Activated CD8-positive, alpha-beta memory T cell treated with anti-CD3 and anti-CD28 coated beads, Interleukin-2, amount 10 ng/mL, durations not matched to agents 7 days and 5 days (primary cell): ENCODE measurements at regions not wholly inside any gene's neighbourhood (a gene's known extent, or its start where the extent isn't known, plus 50 kb on each side); places are given as distances from the start of the nearest gene placed in this dataset.

Source experiments
- ATAC-seq: fragments of 150-1000 bp; cut with Tn5 transposase; one replicate; pipeline ENCODE4 v1.10.0; 2021; ENCODE audit warnings: moderate library complexity
- CTCF ChIA-PET: fragments of 350-600 bp; sonication (Branson Sonifier 250); formaldehyde crosslinking; loops from one replicate; lab custom pipeline; 2021; ENCODE audit warnings: antibody characterized with exemption; lab: Charles Lee
- DNase-seq: peaks from one replicate; pipeline ENCODE4 v3.0.0-alpha.2; 2020
- H3K27ac Mint-ChIP-seq: one replicate; pipeline ENCODE4 v1.8.0; 2021; ENCODE audit warnings: mild to moderate bottlenecking, mixed read lengths
- H3K27me3 Mint-ChIP-seq: one replicate; pipeline ENCODE4 v1.8.0; 2021; ENCODE audit warnings: mixed read lengths
- H3K36me3 Mint-ChIP-seq: one replicate; pipeline ENCODE4 v1.8.0; 2021; ENCODE audit warnings: mild to moderate bottlenecking, mixed read lengths
- H3K4me1 Mint-ChIP-seq: one replicate; pipeline ENCODE4 v1.8.0; 2021; ENCODE audit warnings: mixed read lengths
- H3K4me3 Mint-ChIP-seq: one replicate; pipeline ENCODE4 v1.8.0; 2021; ENCODE audit warnings: mild to moderate bottlenecking, moderate library complexity, mixed read lengths
- H3K9me3 Mint-ChIP-seq: one replicate; pipeline ENCODE4 v1.8.0; 2022; ENCODE audit warnings: low read depth, mixed read lengths

DNA sequence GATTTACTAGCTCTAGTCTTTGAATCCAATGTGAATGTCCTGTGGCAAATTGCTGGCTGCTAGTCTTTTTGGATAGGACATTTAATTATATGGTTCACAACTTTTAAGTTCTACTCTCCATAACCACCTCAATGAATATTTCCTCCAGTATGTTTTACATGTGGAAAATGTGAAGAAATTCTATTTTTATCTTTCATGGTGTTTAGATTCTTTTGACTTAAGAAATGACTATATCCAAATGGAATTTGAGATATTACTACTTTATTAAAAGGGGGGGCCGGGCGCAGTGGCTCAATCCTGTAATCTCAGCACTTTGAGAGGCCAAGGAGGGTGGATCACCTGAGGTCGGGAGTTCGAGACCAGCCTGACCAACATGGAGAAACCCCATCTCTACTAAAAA lies 202.0 kb downstream of the ARL4A start:
- no peak overlapping the region for H3K4me3 Mint-ChIP-seq
- H3K27ac Mint-ChIP-seq = no peak overlapping the region
- CTCF ChIA-PET = no interaction called here
- H3K9me3 Mint-ChIP-seq = no peaks in the 10 kb centered on the region
- ATAC-seq (no peak), DNase-seq (no peak)
- no peaks in the 10 kb centered on the region for H3K36me3 Mint-ChIP-seq
- peaks cover 4% of the 10 kb centered on the region for H3K27me3 Mint-ChIP-seq
- peaks cover 6% of the 10 kb centered on the region for H3K4me1 Mint-ChIP-seq

DNA sequence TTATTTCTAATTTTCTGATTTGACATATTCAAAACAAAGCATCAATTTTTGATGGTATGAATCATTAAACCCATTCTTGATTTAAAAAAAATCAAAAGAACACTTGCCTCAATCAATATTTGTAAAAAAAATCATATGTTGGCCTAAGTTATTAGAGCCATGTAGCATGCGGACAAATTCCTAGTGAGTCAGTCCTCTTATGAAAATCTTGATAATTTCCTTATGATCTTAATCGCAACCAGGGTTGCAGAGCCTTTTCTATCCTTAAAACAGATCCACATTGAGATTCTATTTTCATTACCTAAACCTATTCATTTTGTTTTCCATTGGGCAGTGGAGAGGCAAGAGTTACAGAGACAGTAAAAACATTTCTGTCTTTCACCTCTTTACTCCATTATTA lies 203.2 kb downstream of the ARL4A start:
- no peak for DNase-seq
- ATAC-seq = no peak
- Mint-ChIP-seq H3K27ac (no peak overlapping the region), H3K27me3 (no peaks in the 10 kb centered on the region), H3K36me3 (no peaks in the 10 kb centered on the region), H3K4me3 (no peak overlapping the region), H3K9me3 (no peaks in the 10 kb centered on the region), H3K4me1 (peaks cover 2% of the 10 kb centered on the region)
- CTCF ChIA-PET = no interaction called here

- Mint-ChIP-seq H3K27me3 (no peaks in the 10 kb centered on the region), H3K4me1 (peaks cover 2% of the 10 kb centered on the region), H3K4me3 (no peak overlapping the region), H3K27ac (no peak overlapping the region), H3K36me3 (no peaks in the 10 kb centered on the region), H3K9me3 (no peaks in the 10 kb centered on the region)
- CTCF ChIA-PET = no interaction called here
- DNase-seq (no peak), ATAC-seq (no peak)
Observed at GRCh38 chr7:12893292-12893691, 205.9 kb downstream of the ARL4A start.

GRCh38 chr7:12895296-12895695 lies 207.9 kb downstream of the ARL4A start:
- no peak for DNase-seq
- no peak for ATAC-seq
- CTCF ChIA-PET = no interaction called here
- no peak overlapping the region for H3K27ac Mint-ChIP-seq
- no peaks in the 10 kb centered on the region for H3K4me1 Mint-ChIP-seq
- H3K4me3 Mint-ChIP-seq = no peak overlapping the region
- H3K36me3 Mint-ChIP-seq = no peaks in the 10 kb centered on the region
- no peaks in the 10 kb centered on the region for H3K27me3 Mint-ChIP-seq
- no peaks in the 10 kb centered on the region for H3K9me3 Mint-ChIP-seq

DNA sequence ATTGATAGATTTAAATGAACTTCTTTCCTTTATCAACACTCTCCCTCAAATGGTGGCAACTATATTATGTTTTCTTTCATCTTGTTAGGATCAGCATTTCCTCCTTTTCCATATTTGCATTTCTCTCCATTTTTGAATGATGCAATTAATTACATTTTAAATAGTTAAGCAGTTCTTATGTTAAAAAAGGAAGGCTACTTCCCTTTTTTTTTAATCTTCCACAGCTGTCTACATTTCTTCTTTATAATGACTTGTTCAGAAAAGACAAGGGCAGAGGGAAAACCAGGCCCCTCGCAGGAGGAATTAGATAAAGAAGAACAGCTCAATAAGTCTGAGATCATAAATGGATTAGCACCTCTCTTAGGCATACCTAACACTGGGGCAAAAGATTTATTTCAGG lies 208.9 kb downstream of the ARL4A start:
- Mint-ChIP-seq H3K4me1 (no peaks in the 10 kb centered on the region), H3K27ac (no peak overlapping the region), H3K9me3 (no peaks in the 10 kb centered on the region), H3K27me3 (no peaks in the 10 kb centered on the region), H3K4me3 (no peak overlapping the region), H3K36me3 (no peaks in the 10 kb centered on the region)
- no peak for DNase-seq
- CTCF ChIA-PET = no interaction called here
- no peak for ATAC-seq

GRCh38 chr7:12898004-12898403 lies 210.6 kb downstream of the ARL4A start:
- Mint-ChIP-seq H3K4me1 (no peaks in the 10 kb centered on the region), H3K27ac (no peak overlapping the region), H3K27me3 (no peaks in the 10 kb centered on the region), H3K9me3 (no peaks in the 10 kb centered on the region), H3K4me3 (no peak overlapping the region), H3K36me3 (no peaks in the 10 kb centered on the region)
- DNase-seq = no peak
- ATAC-seq = no peak
- CTCF ChIA-PET = no interaction called here

- Mint-ChIP-seq H3K27me3 (no peaks in the 10 kb centered on the region), H3K4me3 (no peak overlapping the region), H3K4me1 (no peaks in the 10 kb centered on the region), H3K27ac (no peak overlapping the region), H3K9me3 (no peaks in the 10 kb centered on the region), H3K36me3 (no peaks in the 10 kb centered on the region)
- no peak for ATAC-seq
- CTCF ChIA-PET = no interaction called here
- DNase-seq = no peak
Observed at GRCh38 chr7:12898620-12899019, 211.2 kb downstream of the ARL4A start.

GRCh38 chr7:12905671-12906070 lies 218.2 kb downstream of the ARL4A start:
- H3K27ac Mint-ChIP-seq = no peak overlapping the region
- H3K4me3 Mint-ChIP-seq = no peak overlapping the region
- CTCF ChIA-PET = no interaction called here
- no peak for ATAC-seq
- H3K27me3 Mint-ChIP-seq = no peaks in the 10 kb centered on the region
- no peak for DNase-seq
- H3K4me1 Mint-ChIP-seq = peaks cover 6% of the 10 kb centered on the region
- no peaks in the 10 kb centered on the region for H3K36me3 Mint-ChIP-seq
- H3K9me3 Mint-ChIP-seq = no peaks in the 10 kb centered on the region

DNA sequence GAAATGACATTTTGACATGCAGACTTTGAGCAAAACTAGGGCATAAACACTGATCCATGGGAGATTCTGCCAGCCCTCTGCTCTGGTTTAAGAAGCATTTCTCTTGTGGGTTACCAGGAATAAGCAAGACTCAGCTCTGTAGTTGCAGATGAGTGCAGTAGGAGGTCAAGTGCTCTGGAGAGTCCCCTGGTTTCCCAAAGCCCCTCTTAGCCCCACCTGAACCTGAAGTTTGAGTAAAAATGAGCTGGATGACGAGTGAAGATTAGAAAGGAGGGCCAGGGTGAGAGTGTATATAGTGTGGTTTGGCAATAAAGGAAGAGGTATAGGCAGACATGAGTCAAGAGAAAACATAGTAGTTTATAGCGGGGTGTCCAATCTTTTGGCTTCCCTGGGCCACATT lies 220.3 kb downstream of the ARL4A start:
- Mint-ChIP-seq H3K27ac (no peak overlapping the region), H3K9me3 (no peaks in the 10 kb centered on the region), H3K4me1 (peaks cover 6% of the 10 kb centered on the region), H3K27me3 (no peaks in the 10 kb centered on the region), H3K4me3 (no peak overlapping the region), H3K36me3 (no peaks in the 10 kb centered on the region)
- ATAC-seq (peak; percentile 16), DNase-seq (no peak)
- CTCF ChIA-PET = no interaction called here

- no peak overlapping the region for H3K27ac Mint-ChIP-seq
- no peak overlapping the region for H3K4me3 Mint-ChIP-seq
- DNase-seq (no peak), ATAC-seq (no peak)
- H3K27me3 Mint-ChIP-seq = no peaks in the 10 kb centered on the region
- no peaks in the 10 kb centered on the region for H3K9me3 Mint-ChIP-seq
- CTCF ChIA-PET = no interaction called here
- H3K4me1 Mint-ChIP-seq = peaks cover 6% of the 10 kb centered on the region
- no peaks in the 10 kb centered on the region for H3K36me3 Mint-ChIP-seq
Observed at GRCh38 chr7:12909483-12909882, 222.1 kb downstream of the ARL4A start.

GRCh38 chr7:12911053-12911452 lies 223.6 kb downstream of the ARL4A start:
- CTCF ChIA-PET = no interaction called here
- no peak overlapping the region for H3K27ac Mint-ChIP-seq
- peaks cover 6% of the 10 kb centered on the region for H3K4me1 Mint-ChIP-seq
- no peaks in the 10 kb centered on the region for H3K9me3 Mint-ChIP-seq
- no peak for DNase-seq
- H3K4me3 Mint-ChIP-seq = no peak overlapping the region
- no peak for ATAC-seq
- H3K27me3 Mint-ChIP-seq = no peaks in the 10 kb centered on the region
- no peaks in the 10 kb centered on the region for H3K36me3 Mint-ChIP-seq

GRCh38 chr7:12913002-12913401 lies 225.6 kb downstream of the ARL4A start:
- no peak overlapping the region for H3K4me3 Mint-ChIP-seq
- H3K36me3 Mint-ChIP-seq = no peaks in the 10 kb centered on the region
- no peak for DNase-seq
- ATAC-seq = no peak
- H3K27ac Mint-ChIP-seq = no peak overlapping the region
- no peaks in the 10 kb centered on the region for H3K4me1 Mint-ChIP-seq
- CTCF ChIA-PET = no interaction called here
- no peaks in the 10 kb centered on the region for H3K27me3 Mint-ChIP-seq
- no peaks in the 10 kb centered on the region for H3K9me3 Mint-ChIP-seq

GRCh38 chr7:12917801-12918200 lies 230.4 kb downstream of the ARL4A start:
- ATAC-seq = no peak
- H3K4me3 Mint-ChIP-seq = no peak overlapping the region
- CTCF ChIA-PET = no interaction called here
- no peaks in the 10 kb centered on the region for H3K27me3 Mint-ChIP-seq
- no peak overlapping the region for H3K27ac Mint-ChIP-seq
- no peaks in the 10 kb centered on the region for H3K4me1 Mint-ChIP-seq
- no peaks in the 10 kb centered on the region for H3K9me3 Mint-ChIP-seq
- DNase-seq = no peak
- no peaks in the 10 kb centered on the region for H3K36me3 Mint-ChIP-seq

- DNase-seq (no peak), ATAC-seq (no peak)
- no peaks in the 10 kb centered on the region for H3K4me1 Mint-ChIP-seq
- H3K4me3 Mint-ChIP-seq = no peak overlapping the region
- no peaks in the 10 kb centered on the region for H3K36me3 Mint-ChIP-seq
- H3K27me3 Mint-ChIP-seq = peaks cover 2% of the 10 kb centered on the region
- no peaks in the 10 kb centered on the region for H3K9me3 Mint-ChIP-seq
- no peak overlapping the region for H3K27ac Mint-ChIP-seq
- CTCF ChIA-PET = no interaction called here
Observed at GRCh38 chr7:12921751-12922345, 234.4 kb downstream of the ARL4A start.

DNA sequence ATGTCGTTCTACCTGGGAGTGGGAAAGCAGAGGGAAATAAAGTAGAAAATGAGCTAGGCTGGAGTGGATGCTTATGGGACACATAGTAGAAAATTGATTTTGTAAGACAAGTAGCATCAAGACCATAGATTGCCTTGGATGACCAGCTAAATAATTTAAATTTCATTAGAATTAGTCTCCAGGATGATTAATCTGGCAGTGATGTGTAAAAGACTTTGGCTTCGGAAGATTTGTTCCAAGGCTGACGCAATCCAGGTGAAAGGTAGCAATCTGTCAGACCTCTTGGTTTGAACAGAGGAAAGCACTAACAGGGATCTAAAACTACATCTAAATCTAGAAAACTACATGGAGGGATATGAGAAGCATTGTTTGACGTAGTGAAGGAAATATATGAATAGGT lies 236.5 kb downstream of the ARL4A start:
- H3K9me3 Mint-ChIP-seq = no peaks in the 10 kb centered on the region
- no peak overlapping the region for H3K4me3 Mint-ChIP-seq
- H3K36me3 Mint-ChIP-seq = no peaks in the 10 kb centered on the region
- DNase-seq = no peak
- CTCF ChIA-PET = no interaction called here
- peaks cover 2% of the 10 kb centered on the region for H3K27me3 Mint-ChIP-seq
- no peak overlapping the region for H3K27ac Mint-ChIP-seq
- ATAC-seq = no peak
- H3K4me1 Mint-ChIP-seq = no peaks in the 10 kb centered on the region
